Keratinocyte (primary cell): ENCODE measurements at regions not wholly inside any gene's neighbourhood (a gene's known extent, or its start where the extent isn't known, plus 50 kb on each side); places are given as distances from the start of the nearest gene placed in this dataset.

ENCODE experiments used
- DNase-seq: peaks from one replicate; pipeline ENCODE4 v3.0.0-alpha.2; 2011; ENCODE audit warnings: low read depth, missing footprints, low spot score
- FAIRE-seq: peaks from 2 replicates; lab custom pipeline; 2011; peaks lifted over from hg19 to GRCh38; lab: Jason Lieb, UNC
- H2AFZ ChIP-seq: 2 replicates; pipeline ENCODE4 v1.6.0; 2012; ENCODE audit warnings: low read length, control low read depth, inconsistent platforms; ENCODE audit not compliant: control insufficient read depth
- H3K27ac ChIP-seq: 2 replicates; pipeline ENCODE4 v1.5.1; 2011; ENCODE audit warnings: low read length; ENCODE audit not compliant: control insufficient read depth, insufficient read depth
- H3K27me3 ChIP-seq: 3 replicates; pipeline ENCODE4 v1.6.0; 2011; ENCODE audit warnings: low read length; ENCODE audit not compliant: control insufficient read depth, insufficient read depth; ENCODE audit errors: extremely low read depth
- H3K36me3 ChIP-seq, 2 experiments: 2 replicates in 1 of 2; 3 replicates in 1 of 2; pipeline ENCODE4 v1.5.1; 2011; ENCODE audit warnings: low read length in 2 of 2, mild to moderate bottlenecking in 1 of 2; ENCODE audit not compliant: control insufficient read depth in 2 of 2, insufficient read depth in 2 of 2; ENCODE audit errors: extremely low read depth in 1 of 2
- H3K4me1 ChIP-seq: 3 replicates; pipeline ENCODE4 v1.5.1; 2011; ENCODE audit warnings: low read length; ENCODE audit not compliant: control insufficient read depth, insufficient read depth; ENCODE audit errors: extremely low read depth
- H3K4me2 ChIP-seq: 3 replicates; pipeline ENCODE4 v1.6.0; 2011; ENCODE audit warnings: low read depth, low read length; ENCODE audit not compliant: control insufficient read depth, insufficient read depth; ENCODE audit errors: extremely low read depth
- H3K4me3 ChIP-seq, 3 experiments: fragments of 200-600 bp in 1 of 3; sonication (generic) in 1 of 3; 2 replicates in 2 of 3; 3 replicates in 1 of 3; pipeline ENCODE4 v1.5.1; 2011 to 2016; ENCODE audit warnings: low read length in 3 of 3, mild to moderate bottlenecking in 3 of 3, control low read depth in 2 of 3, inconsistent platforms in 1 of 3, low read depth in 1 of 3, mixed read lengths in 1 of 3, mixed run types in 1 of 3, moderate library complexity in 1 of 3; ENCODE audit not compliant: control insufficient read depth in 2 of 3, insufficient read depth in 2 of 3; ENCODE audit errors: extremely low read depth in 1 of 3
- H3K79me2 ChIP-seq: 2 replicates; pipeline ENCODE4 v1.6.0; 2012; ENCODE audit warnings: low read length; ENCODE audit not compliant: control insufficient read depth, insufficient read depth
- H3K9ac ChIP-seq: 3 replicates; pipeline ENCODE4 v1.6.0; 2011; ENCODE audit warnings: low read length; ENCODE audit not compliant: control insufficient read depth, insufficient read depth; ENCODE audit errors: extremely low read depth
- H3K9me1 ChIP-seq: 3 replicates; pipeline ENCODE4 v1.6.0; 2011; ENCODE audit warnings: low read length; ENCODE audit not compliant: control insufficient read depth, insufficient read depth; ENCODE audit errors: extremely low read depth
- H3K9me3 ChIP-seq: 2 replicates; pipeline ENCODE4 v1.5.1; 2012; ENCODE audit warnings: low read depth, low read length; ENCODE audit not compliant: control insufficient read depth
- H4K20me1 ChIP-seq: 3 replicates; pipeline ENCODE4 v1.6.0; 2011; ENCODE audit warnings: low read length; ENCODE audit not compliant: control insufficient read depth, insufficient read depth; ENCODE audit errors: extremely low read depth
- CTCF ChIP-seq, 3 experiments: IDR thresholded peaks in 1 of 3; conservative IDR thresholded peaks in 1 of 3; optimal IDR thresholded peaks in 1 of 3; 2 replicates in 2 of 3; 3 replicates in 1 of 3; pipeline versions ENCODE3 to v1.5.1; 2011; ENCODE audit warnings: low read length in 3 of 3, mild to moderate bottlenecking in 3 of 3, moderate library complexity in 2 of 3, control low read depth in 1 of 3, inconsistent platforms in 1 of 3; ENCODE audit not compliant: insufficient read depth in 2 of 3; ENCODE audit errors: extremely low read depth in 1 of 3
- EZH2 ChIP-seq: IDR thresholded peaks from one replicate; pipeline ENCODE4 v1.6.1; 2012; ENCODE audit warnings: inconsistent platforms, mild to moderate bottlenecking, low read length, moderate library complexity
- dilution Hi-C: fragments of 300-500 bp; cut with MboI; formaldehyde crosslinking; loops from one replicate; pipeline ENCODE4 v1.7.0; 2020; ENCODE audit warnings: low sequenced_read_pairs; ENCODE audit not compliant: extremely low pct_ligation_motif_present

- Histone ChIP-seq H3K79me2 (no peaks in the 10 kb centered on the region), H4K20me1 (no peaks in the 10 kb centered on the region), H3K9me1 (no peaks in the 10 kb centered on the region), H3K27me3 (no peaks in the 10 kb centered on the region), H3K9me3 (no peaks in the 10 kb centered on the region), H3K4me2 (no peak overlapping the region), H3K4me1 (no peaks in the 10 kb centered on the region), H3K36me3 (no peaks in the 10 kb centered on the region), H3K4me3 (no peak overlapping the region), H3K27ac (no peak overlapping the region), H2AFZ (no peak overlapping the region), H3K9ac (no peak overlapping the region)
- no peak for TF ChIP-seq CTCF (optimal IDR thresholded peaks at IDR 0.05 in 1 of 3, IDR thresholded peaks at IDR 0.05 in 1 of 3, conservative IDR thresholded peaks at IDR 0.05 in 1 of 3; ENCODE audit: extremely low read depth in 1 of 3, insufficient read depth in 2 of 3, low read length in 3 of 3)
- no peak for TF ChIP-seq EZH2
- dilution Hi-C loops, result no loop called here
- FAIRE-seq, result no peak
- no peak for DNase-seq
Measured at GRCh38 chr12:95384785-95385184, 89.2 kb upstream of the METAP2 start.

GRCh38 chr12:95385246-95386035 is 88.5 kb upstream of the METAP2 start:
- Histone ChIP-seq H3K4me2 (peak overlapping the region; percentile 17), H3K79me2 (no peaks in the 10 kb centered on the region), H3K9me1 (no peaks in the 10 kb centered on the region), H3K4me1 (no peaks in the 10 kb centered on the region), H3K9ac (no peak overlapping the region), H4K20me1 (no peaks in the 10 kb centered on the region), H3K9me3 (no peaks in the 10 kb centered on the region), H3K27ac (no peak overlapping the region), H3K36me3 (no peaks in the 10 kb centered on the region), H3K4me3 (no peak overlapping the region), H3K27me3 (no peaks in the 10 kb centered on the region), H2AFZ (no peak overlapping the region)
- dilution Hi-C loops, result no loop called here
- no peak for FAIRE-seq
- no peak for DNase-seq
- no peak for TF ChIP-seq EZH2
- TF ChIP-seq CTCF (optimal IDR thresholded peaks at IDR 0.05 in 1 of 3, IDR thresholded peaks at IDR 0.05 in 1 of 3, conservative IDR thresholded peaks at IDR 0.05 in 1 of 3; ENCODE audit: extremely low read depth in 1 of 3, insufficient read depth in 2 of 3, low read length in 3 of 3), result no peak
